ENCODE measurements at regions not wholly inside any gene's neighbourhood (a gene's known extent, or its start where the extent isn't known, plus 50 kb on each side); places are given as distances from the start of the nearest gene placed in this dataset.

GRCh38 chr20:50281831-50282591, 91.4 kb downstream of the CEBPB start (continued):
- no peak for TF ChIP-seq PBX2 (CRISPR knock-in tag; IDR thresholded peaks at IDR 0.05; ENCODE audit: low read depth)
- TF ChIP-seq PBX2 (tag; conservative IDR thresholded peaks at IDR 0.05; ENCODE audit: low read depth), result 0 out of 2 replicates have a peak, but pooled peaks have one; percentile 18
- TF ChIP-seq KDM5B (IDR thresholded peaks at IDR 0.05; ENCODE audit: insufficient replicate concordance, low read depth, low read length), result no peak
- TF ChIP-seq SIN3B (IDR thresholded peaks at IDR 0.05; ENCODE audit: low read depth), result no peak
- TF ChIP-seq FOXP1 (CRISPR knock-in tag; IDR thresholded peaks at IDR 0.05), result no peak
- TF ChIP-seq CHD1 (IDR thresholded peaks at IDR 0.05; ENCODE audit: low read length), result no peak
- peak; percentile 22; the same call in 1 of the 2 replicates for TF ChIP-seq PKNOX1 (IDR thresholded peaks at IDR 0.05)
- no peak for TF ChIP-seq CHD7 (IDR thresholded peaks at IDR 0.05; ENCODE audit: low read depth, low read length)
- TF ChIP-seq SRSF3 (IDR thresholded peaks at IDR 0.05; ENCODE audit: insufficient read depth, low read length), result no peak

Measured in K562 (cell line).